HUES64 (cell line): ENCODE measurements at regions not wholly inside any gene's neighbourhood (a gene's known extent, or its start where the extent isn't known, plus 50 kb on each side); places are given as distances from the start of the nearest gene placed in this dataset.

Experiments
- H3K27ac ChIP-seq: 2 replicates; pipeline ENCODE4 v1.7.0; 2013; ENCODE audit warnings: low read depth, low read length, inconsistent platforms
- H3K27me3 ChIP-seq: 2 replicates; pipeline ENCODE4 v1.6.1; 2013; ENCODE audit warnings: mild to moderate bottlenecking, low read length; ENCODE audit not compliant: insufficient read depth
- H3K36me3 ChIP-seq: 2 replicates; pipeline ENCODE4 v1.6.1; 2013; ENCODE audit warnings: mild to moderate bottlenecking, low read length; ENCODE audit not compliant: insufficient read depth
- H3K4me1 ChIP-seq: 2 replicates; pipeline ENCODE4 v1.6.1; 2013; ENCODE audit warnings: mild to moderate bottlenecking, low read length, moderate library complexity; ENCODE audit not compliant: insufficient read depth
- H3K4me3 ChIP-seq: 2 replicates; pipeline ENCODE4 v1.5.1; 2013; ENCODE audit warnings: mild to moderate bottlenecking, low read length, moderate library complexity
- H3K9ac ChIP-seq: 2 replicates; pipeline ENCODE4 v1.6.1; 2013; ENCODE audit warnings: mild to moderate bottlenecking, low read depth, low read length
- H3K9me3 ChIP-seq: 2 replicates; pipeline ENCODE4 v1.6.1; 2013; ENCODE audit warnings: low read depth, low read length; ENCODE audit not compliant: insufficient read depth
- WGBS: fragments of 150-250, 120-280 bp; methylation state at CpG from one replicate; pipeline ENCODE4 v1.1.7; 2013; ENCODE audit warnings: missing lambda C conversion rate; 5-methylcytosine and 5-hydroxymethylcytosine counted together

DNA sequence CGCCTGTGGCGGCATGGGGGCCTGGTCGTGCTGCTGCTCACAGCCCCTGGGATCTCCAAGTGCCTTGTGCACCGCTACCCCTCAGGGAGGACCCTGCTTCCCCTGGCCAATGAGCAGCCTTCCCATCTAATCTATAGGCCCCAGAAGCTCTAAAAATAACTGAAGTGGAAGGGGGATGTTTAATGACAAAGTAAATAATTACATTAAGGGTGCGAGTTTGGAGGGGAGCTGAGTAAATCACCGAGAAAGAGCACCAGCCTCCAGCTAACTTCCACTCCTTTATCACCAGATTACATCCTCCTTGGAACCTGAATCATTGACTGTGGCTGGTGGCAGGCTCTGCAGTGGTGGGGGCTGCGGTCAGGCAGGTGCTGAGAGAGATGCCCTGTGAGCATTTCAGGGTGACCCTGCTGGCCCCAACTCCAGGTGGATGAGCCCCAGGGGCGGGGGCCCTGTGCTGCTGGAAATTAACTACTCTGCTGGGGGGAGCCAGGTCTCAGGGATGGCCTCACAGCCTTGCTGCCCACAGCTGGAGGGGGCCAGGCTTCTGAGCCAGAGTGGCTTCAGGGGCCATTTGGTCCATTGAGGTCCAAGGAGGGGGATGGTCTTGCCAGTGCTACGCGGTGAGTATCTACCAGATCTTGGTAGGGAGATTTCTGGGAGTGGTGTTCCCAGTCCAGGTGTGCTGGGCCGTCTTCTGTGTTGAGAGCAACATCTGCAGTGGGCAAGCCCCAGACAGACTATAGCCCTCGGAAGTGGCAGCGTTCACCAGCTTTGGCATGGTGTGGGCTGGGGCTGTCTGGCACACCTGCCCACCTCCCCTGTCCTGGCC, 74.2 kb downstream of the GLI2 start:
- Histone ChIP-seq H3K9ac (no peak overlapping the region), H3K27me3 (no peaks in the 10 kb centered on the region), H3K4me3 (no peak overlapping the region), H3K36me3 (peaks cover 22% of the 10 kb centered on the region), H3K4me1 (no peaks in the 10 kb centered on the region), H3K9me3 (no peaks in the 10 kb centered on the region), H3K27ac (no peak overlapping the region)
- 84% methylated on average over 11 of the region's 13 CpGs for WGBS

DNA sequence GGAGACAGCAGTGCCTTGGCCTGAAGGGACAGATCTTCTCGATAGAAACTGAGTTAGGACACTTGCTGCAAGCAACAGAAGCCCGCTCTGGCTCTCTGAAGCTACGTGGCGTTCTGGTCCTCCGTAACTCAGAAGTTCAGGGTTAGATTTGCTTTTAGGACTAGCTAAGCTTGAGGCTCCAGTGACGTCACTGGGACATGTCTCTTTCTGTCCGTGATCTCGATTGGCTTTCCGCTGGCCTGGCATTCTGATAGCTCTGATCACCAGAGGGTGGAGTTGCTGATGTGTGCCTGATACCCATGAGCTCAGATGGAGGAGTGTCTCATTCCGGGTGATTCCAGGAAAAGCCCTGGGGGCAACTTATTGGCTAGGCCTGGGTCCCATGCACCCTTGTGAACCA, 75.0 kb downstream of the GLI2 start:
- Histone ChIP-seq H3K27ac (no peak overlapping the region), H3K4me3 (no peak overlapping the region), H3K36me3 (peaks cover 18% of the 10 kb centered on the region), H3K9ac (no peak overlapping the region), H3K27me3 (no peaks in the 10 kb centered on the region), H3K4me1 (no peaks in the 10 kb centered on the region), H3K9me3 (no peaks in the 10 kb centered on the region)
- WGBS, result 94% methylated on average over 10 of the region's 10 CpGs

DNA sequence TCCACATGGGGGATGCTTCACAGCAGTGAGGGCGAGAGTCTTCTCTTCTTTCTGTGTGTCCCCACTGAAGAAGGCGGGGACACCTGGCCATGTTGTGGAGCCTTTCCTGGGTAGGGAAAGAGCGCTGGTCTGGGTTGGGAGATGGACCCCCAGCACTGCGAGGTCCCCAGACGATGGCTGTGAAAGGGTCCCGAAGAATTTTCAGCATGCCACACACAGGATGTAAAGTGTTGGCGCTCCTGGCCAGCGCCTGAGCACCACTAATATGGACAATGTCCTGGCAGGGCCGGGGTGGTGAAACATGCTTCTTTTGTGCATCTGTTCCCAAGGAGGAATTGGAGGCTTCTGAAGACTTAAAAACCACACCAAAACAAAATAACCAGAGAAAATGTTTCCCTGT, 77.2 kb downstream of the GLI2 start:
- Histone ChIP-seq H3K4me3 (no peak overlapping the region), H3K9me3 (no peaks in the 10 kb centered on the region), H3K27me3 (no peaks in the 10 kb centered on the region), H3K27ac (no peak overlapping the region), H3K36me3 (peaks cover 14% of the 10 kb centered on the region), H3K4me1 (no peaks in the 10 kb centered on the region), H3K9ac (no peak overlapping the region)
- 97% methylated on average over 9 of the region's 9 CpGs for WGBS

DNA sequence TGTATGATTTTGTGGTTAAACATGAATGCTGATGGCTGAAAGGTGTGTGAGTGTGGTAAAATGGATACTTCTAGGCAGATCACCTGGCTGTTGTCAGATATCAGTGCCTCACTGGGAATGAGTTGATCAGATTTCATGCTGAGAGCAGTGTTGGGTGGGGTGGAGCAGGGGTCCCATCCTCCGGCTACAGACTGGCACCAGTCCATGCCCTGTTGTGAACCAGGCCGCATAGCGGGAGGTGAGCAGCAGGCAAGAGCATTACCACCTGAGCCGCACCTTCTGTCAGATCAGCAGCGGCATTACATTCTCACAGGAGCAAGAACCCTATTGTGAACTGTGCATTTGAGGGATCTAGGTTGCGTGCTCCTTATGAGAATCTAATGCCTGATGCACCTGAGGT, 78.7 kb downstream of the GLI2 start:
- Histone ChIP-seq H3K36me3 (peaks cover 5% of the 10 kb centered on the region; the same call in 1 of the 2 replicates), H3K4me1 (peaks cover 3% of the 10 kb centered on the region; the same call in 1 of the 2 replicates), H3K9me3 (no peaks in the 10 kb centered on the region), H3K4me3 (no peak overlapping the region), H3K9ac (no peak overlapping the region), H3K27me3 (no peaks in the 10 kb centered on the region), H3K27ac (no peak overlapping the region)
- 96% methylated on average over 6 of the region's 6 CpGs for WGBS

DNA sequence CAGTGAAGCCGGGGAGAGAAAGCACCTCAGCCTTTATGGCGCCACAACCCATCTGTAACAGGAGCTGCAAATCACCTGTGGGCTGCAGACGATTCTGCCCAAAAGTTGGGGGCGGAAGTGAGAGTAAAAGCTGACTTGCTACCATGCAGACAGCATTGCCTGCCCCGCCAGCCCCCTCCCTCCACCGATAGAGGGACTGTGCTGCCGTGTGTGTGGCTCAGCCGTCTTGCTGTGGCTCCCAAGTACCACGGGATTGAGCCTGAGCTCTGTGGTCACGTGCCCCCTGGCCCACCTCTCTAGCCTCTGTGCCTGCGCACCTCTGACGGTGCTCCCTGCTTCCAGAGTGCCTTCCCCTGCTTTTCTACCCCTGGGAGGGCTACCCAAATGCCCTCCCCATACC, 79.6 kb downstream of the GLI2 start:
- H3K9me3 ChIP-seq, result no peaks in the 10 kb centered on the region
- H3K36me3 ChIP-seq, result peaks cover 5% of the 10 kb centered on the region; the same call in 1 of the 2 replicates
- no peak overlapping the region for H3K9ac ChIP-seq
- H3K27me3 ChIP-seq, result no peaks in the 10 kb centered on the region
- H3K27ac ChIP-seq, result no peak overlapping the region
- H3K4me1 ChIP-seq, result peaks cover 11% of the 10 kb centered on the region
- WGBS, result 86% methylated on average over 12 of the region's 12 CpGs
- H3K4me3 ChIP-seq, result no peak overlapping the region

DNA sequence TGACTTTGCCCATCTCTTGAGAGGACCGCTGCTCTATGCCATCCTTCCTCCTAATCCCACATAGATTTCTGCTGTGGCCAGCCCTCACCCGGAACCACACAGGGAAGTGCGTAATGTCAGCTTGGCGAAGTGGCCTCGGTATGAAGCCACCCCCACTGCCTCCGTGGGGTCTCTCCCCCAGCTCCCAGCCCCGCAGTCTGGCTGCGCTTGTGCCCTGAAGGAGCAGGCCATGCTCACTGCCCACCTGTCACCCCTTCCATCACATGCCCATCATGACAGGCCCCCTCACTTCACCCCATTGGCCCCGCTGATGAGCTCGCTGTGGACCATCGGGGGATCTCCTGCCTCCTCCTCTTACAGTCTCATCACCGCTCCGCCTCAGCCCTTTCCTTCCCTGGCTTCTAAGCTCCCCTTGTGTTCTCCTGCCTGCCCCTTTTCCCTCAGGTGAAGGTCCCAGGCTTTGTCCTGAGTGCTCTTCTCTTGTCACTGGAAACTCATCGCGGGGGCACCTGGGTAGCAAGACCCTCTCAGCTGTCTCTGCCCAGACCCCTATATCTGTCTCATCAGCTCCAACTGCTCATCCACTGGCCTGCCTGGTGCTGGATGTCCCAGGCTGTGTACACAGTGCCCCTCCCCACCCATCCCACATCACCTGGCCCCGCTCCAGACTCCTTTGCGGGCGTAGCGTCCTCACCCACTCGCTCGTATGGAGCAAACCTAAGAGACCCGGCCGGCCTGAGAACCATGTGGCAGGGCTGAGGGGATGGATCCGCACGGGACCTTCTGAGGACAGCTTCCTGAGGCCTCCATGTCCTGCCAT, 81.7 kb downstream of the GLI2 start:
- Histone ChIP-seq H3K27ac (no peak overlapping the region), H3K4me3 (no peak overlapping the region), H3K36me3 (peaks cover 5% of the 10 kb centered on the region; the same call in 1 of the 2 replicates), H3K27me3 (no peaks in the 10 kb centered on the region), H3K4me1 (peaks cover 23% of the 10 kb centered on the region), H3K9ac (no peak overlapping the region), H3K9me3 (no peaks in the 10 kb centered on the region)
- 95% methylated on average over 25 of the region's 25 CpGs for WGBS

DNA sequence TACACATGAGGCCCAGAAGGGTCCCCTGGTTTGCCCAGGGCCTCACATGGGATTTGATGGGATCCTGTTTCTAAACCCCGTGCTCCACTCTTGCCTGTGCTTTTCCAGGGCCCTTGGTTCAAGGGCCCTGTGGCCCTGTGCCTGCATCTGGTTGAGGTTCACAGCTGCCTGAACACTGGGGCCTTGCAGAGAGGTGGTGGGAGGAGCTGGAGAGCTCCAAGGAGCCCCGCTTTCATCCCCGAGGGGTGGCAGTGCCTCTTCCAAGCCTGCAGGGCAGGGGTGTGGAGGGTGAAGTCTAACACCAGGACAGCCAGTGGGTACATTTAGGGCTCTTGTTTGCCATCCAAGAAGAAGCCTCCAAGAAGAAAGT, 82.3 kb downstream of the GLI2 start:
- Histone ChIP-seq H3K9me3 (no peaks in the 10 kb centered on the region), H3K4me3 (no peak overlapping the region), H3K27me3 (no peaks in the 10 kb centered on the region), H3K9ac (no peak overlapping the region), H3K36me3 (peaks cover 3% of the 10 kb centered on the region; the same call in 1 of the 2 replicates), H3K4me1 (peaks cover 28% of the 10 kb centered on the region), H3K27ac (no peak overlapping the region)
- WGBS, result 97% methylated on average over 3 of the region's 3 CpGs

DNA sequence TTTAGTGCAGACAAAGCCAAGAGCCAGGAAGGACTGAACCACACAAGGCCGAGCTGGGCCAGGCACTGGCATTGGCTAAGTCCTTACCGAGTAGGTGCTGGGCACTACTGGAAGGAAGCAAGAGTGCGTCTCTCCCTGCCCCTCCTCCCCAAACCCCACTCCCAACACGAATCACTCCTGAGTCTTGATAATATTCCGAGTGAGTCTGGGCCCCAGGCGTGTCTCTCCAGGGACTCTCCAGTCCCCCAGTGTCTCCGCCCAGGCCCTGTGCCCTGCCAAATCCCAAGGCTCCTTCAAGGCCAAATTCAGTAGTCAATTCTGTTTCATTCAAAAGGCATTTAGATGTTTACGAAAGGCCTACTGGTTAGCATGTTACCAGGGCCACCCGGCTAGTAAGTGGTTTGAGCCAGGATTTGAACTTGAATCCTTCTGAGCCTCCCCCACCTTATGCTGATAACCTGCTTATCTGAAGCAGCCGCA, 82.8 kb downstream of the GLI2 start:
- 79% methylated on average over 10 of the region's 10 CpGs for WGBS
- Histone ChIP-seq H3K36me3 (0 out of 2 replicates have a peak, but pooled peaks cover 2% of the 10 kb centered on the region), H3K9me3 (no peaks in the 10 kb centered on the region), H3K4me1 (peaks cover 28% of the 10 kb centered on the region), H3K27ac (no peak overlapping the region), H3K27me3 (no peaks in the 10 kb centered on the region), H3K9ac (no peak overlapping the region), H3K4me3 (no peak overlapping the region)

DNA sequence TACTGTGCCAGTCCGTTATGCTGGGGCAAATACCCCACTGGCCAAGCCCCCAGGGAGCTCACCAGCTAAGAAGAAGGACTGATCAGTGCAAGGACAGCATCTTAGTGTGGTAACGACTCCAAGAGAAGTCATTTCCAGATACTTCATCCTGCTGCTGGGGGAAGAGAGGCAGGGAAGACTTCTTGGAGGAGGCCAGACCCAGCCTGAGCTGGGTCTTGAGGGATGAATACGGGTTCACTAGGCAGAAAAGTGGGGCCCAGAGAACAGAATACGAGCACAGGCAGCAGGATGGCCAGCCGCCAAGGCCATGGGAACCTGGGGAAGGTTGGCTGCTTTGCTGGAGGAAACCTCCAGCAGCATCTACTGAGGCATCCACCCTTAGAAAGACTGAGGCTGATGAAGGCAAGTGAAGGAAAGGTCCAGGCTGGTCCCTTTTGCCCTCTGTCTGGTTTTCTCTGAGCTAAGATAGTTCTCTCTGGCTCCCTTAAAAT, 84.1 kb downstream of the GLI2 start:
- H3K27me3 ChIP-seq, result no peaks in the 10 kb centered on the region
- H3K9me3 ChIP-seq, result no peaks in the 10 kb centered on the region
- H3K4me1 ChIP-seq, result peaks cover 31% of the 10 kb centered on the region
- no peak overlapping the region for H3K9ac ChIP-seq
- no peak overlapping the region for H3K4me3 ChIP-seq
- WGBS, result 88% methylated on average over 5 of the region's 5 CpGs
- H3K36me3 ChIP-seq, result 0 out of 2 replicates have a peak, but pooled peaks cover 2% of the 10 kb centered on the region
- no peak overlapping the region; the same call in 1 of the 2 replicates for H3K27ac ChIP-seq

DNA sequence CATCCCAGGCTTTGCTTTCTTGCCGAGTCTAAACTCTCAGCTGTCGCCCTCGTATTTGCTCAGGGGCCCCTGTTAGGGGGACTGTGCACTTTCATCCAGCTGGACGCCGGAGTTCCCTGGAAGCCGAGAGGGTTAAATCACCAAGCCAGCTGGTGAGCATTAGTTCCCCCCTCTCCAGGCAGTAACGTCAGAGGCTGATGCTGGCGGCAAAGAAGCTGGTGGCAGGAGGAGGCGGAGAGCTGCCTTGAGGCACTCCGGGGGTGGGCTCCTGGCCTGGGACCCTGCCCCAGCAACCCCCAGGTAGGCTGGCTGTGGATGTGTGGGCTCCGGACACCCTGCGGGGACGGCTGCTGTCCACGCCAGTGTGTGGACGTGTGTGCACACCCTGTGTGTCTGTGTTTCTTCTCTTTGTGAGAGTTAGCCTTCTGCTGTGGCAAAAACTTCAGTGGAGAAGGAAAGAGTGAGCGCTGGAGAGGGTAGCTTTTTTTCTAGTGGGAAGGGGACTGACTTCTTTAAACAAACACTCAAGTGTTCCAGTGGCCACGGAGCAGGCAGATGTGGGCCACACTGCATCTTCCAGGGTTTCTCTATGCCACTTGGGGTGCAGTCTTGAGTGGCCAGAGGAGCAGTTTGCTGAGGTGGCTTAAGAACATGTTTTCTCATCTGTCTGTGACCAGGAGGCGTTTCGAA, 84.7 kb downstream of the GLI2 start:
- H3K4me3 ChIP-seq, result no peak overlapping the region

More for the DNA sequence above, 84.7 kb downstream of the GLI2 start:
- Histone ChIP-seq H3K4me1 (peaks cover 34% of the 10 kb centered on the region), H3K27me3 (no peaks in the 10 kb centered on the region), H3K27ac (0 out of 2 replicates have a peak overlapping the region, but pooled peaks have one; percentile 44), H3K9me3 (no peaks in the 10 kb centered on the region), H3K9ac (no peak overlapping the region; the same call in 1 of the 2 replicates), H3K36me3 (0 out of 2 replicates have a peak, but pooled peaks cover under 1% of the 10 kb centered on the region)
- WGBS, result 59% methylated on average over 19 of the region's 19 CpGs
